ENCODE measurements at regions not wholly inside any gene's neighbourhood (a gene's known extent, or its start where the extent isn't known, plus 50 kb on each side); places are given as distances from the start of the nearest gene placed in this dataset.

- no peaks in the 10 kb centered on the region for H3K79me2 ChIP-seq (ENCODE audit: insufficient read depth, low read length)
- no peak for DNase-seq
- peaks cover 8% of the 10 kb centered on the region for H3K27me3 ChIP-seq (ENCODE audit: insufficient read depth, low read length, poor library complexity)
- H3K4me2 ChIP-seq (ENCODE audit: insufficient read depth, low read length) = no peak overlapping the region
- no peaks in the 10 kb centered on the region for H3K4me1 ChIP-seq (ENCODE audit: insufficient read depth, low read length)
- no peak overlapping the region for H2AFZ ChIP-seq (ENCODE audit: low read depth, low read length)
- no peaks in the 10 kb centered on the region for H4K20me1 ChIP-seq (ENCODE audit: insufficient read depth, low read length)
- TF ChIP-seq EZH2 (IDR thresholded peaks at IDR 0.05; ENCODE audit: borderline replicate concordance, low read depth, low read length, severe bottlenecking) (no peak), CTCF (IDR thresholded peaks at IDR 0.05; ENCODE audit: borderline replicate concordance, extremely low read depth, low read length, poor library complexity, severe bottlenecking) (no peak)
- no peak overlapping the region for H3K27ac ChIP-seq (ENCODE audit: low read length)
- ATAC-seq (ENCODE audit: insufficient read depth, low read depth) = no peak
- no peaks in the 10 kb centered on the region for H3K9me3 ChIP-seq (ENCODE audit: insufficient read depth, low read length, severe bottlenecking)
- H3K4me3 ChIP-seq (ENCODE audit: low read depth in 1 of 2, low read length in 2 of 2) = no peak overlapping the region
- H3K36me3 ChIP-seq (ENCODE audit: insufficient read depth, low read length) = no peaks in the 10 kb centered on the region
- H3K9ac ChIP-seq (ENCODE audit: low read depth, low read length) = no peak overlapping the region
Observed at GRCh38 chr2:136665736-136666135, 99.6 kb upstream of the THSD7B start.

DNA sequence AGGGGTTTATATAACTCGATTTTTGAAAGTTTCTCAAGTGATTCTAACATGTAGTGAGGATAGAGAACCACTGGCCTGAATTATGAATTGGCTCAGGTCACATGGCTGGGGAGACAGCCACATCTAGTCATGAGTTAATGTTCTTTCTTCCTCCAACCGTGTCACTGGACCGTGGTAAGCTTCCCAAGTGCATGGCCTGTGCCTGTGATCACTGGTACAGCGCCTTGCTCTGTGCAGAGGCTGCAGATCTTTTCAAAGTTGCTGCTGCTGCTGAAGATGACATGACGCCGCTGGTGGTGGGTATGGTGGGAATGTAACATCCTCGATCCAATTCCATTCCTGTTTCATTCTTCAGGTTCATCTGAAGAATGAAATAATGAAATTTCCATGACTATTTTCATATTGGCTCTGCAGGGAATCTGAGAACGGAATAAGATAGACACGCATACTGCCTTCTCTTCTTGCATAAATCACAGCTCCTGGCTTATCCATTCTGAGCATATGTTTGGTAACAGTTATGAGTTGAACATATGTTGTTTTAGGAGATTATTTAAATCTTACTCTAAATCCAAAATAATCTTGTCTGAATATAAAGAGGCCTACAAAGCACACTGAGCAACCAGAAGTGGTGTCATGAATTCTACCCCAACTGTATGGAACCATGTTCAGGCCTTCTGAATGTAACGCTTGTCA, 100.5 kb upstream of the THSD7B start:
- Histone ChIP-seq H3K4me3 (ENCODE audit: low read depth in 1 of 2, low read length in 2 of 2) (no peak overlapping the region), H3K9ac (ENCODE audit: low read depth, low read length) (no peak overlapping the region), H3K27me3 (ENCODE audit: insufficient read depth, low read length, poor library complexity) (peaks cover 9% of the 10 kb centered on the region), H2AFZ (ENCODE audit: low read depth, low read length) (no peak overlapping the region), H4K20me1 (ENCODE audit: insufficient read depth, low read length) (no peaks in the 10 kb centered on the region), H3K27ac (ENCODE audit: low read length) (no peak overlapping the region), H3K9me3 (ENCODE audit: insufficient read depth, low read length, severe bottlenecking) (no peaks in the 10 kb centered on the region), H3K4me2 (ENCODE audit: insufficient read depth, low read length) (no peak overlapping the region), H3K4me1 (ENCODE audit: insufficient read depth, low read length) (no peaks in the 10 kb centered on the region), H3K36me3 (ENCODE audit: insufficient read depth, low read length) (no peaks in the 10 kb centered on the region), H3K79me2 (ENCODE audit: insufficient read depth, low read length) (no peaks in the 10 kb centered on the region)
- ATAC-seq (ENCODE audit: insufficient read depth, low read depth) = no peak
- TF ChIP-seq CTCF (IDR thresholded peaks at IDR 0.05; ENCODE audit: borderline replicate concordance, extremely low read depth, low read length, poor library complexity, severe bottlenecking) = no peak
- TF ChIP-seq EZH2 (IDR thresholded peaks at IDR 0.05; ENCODE audit: borderline replicate concordance, low read depth, low read length, severe bottlenecking) = no peak
- DNase-seq = no peak

DNA sequence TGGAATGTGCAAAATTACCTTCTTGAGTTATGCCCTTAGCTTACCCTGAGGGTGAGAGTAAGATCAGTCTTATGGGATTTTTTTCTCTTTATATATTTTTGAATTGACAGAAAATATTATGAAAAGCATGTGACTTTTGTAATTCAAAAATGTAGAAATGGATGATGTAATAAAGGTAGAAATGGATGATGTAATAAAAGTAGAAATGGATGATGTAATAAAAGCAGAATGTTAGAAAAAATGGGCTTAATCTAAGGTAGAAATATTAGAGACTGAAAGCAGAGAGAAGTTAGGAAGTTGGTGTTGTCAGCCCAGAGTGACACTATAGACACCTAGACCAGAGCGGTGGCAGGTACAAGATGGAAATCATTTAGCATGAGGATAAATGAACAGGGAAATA, 107.1 kb upstream of the THSD7B start:
- no peak for TF ChIP-seq EZH2 (IDR thresholded peaks at IDR 0.05; ENCODE audit: borderline replicate concordance, low read depth, low read length, severe bottlenecking)
- TF ChIP-seq CTCF (IDR thresholded peaks at IDR 0.05; ENCODE audit: borderline replicate concordance, extremely low read depth, low read length, poor library complexity, severe bottlenecking) = no peak
- ATAC-seq (ENCODE audit: insufficient read depth, low read depth) (no peak), DNase-seq (no peak)

More for the DNA sequence above, 107.1 kb upstream of the THSD7B start:
- Histone ChIP-seq H3K9ac (ENCODE audit: low read depth, low read length) (no peak overlapping the region), H3K79me2 (ENCODE audit: insufficient read depth, low read length) (no peaks in the 10 kb centered on the region), H3K27me3 (ENCODE audit: insufficient read depth, low read length, poor library complexity) (peaks cover 9% of the 10 kb centered on the region), H4K20me1 (ENCODE audit: insufficient read depth, low read length) (no peaks in the 10 kb centered on the region), H3K4me1 (ENCODE audit: insufficient read depth, low read length) (no peaks in the 10 kb centered on the region), H2AFZ (ENCODE audit: low read depth, low read length) (no peak overlapping the region), H3K9me3 (ENCODE audit: insufficient read depth, low read length, severe bottlenecking) (no peaks in the 10 kb centered on the region), H3K27ac (ENCODE audit: low read length) (no peak overlapping the region), H3K4me2 (ENCODE audit: insufficient read depth, low read length) (no peak overlapping the region), H3K4me3 (ENCODE audit: low read depth in 1 of 2, low read length in 2 of 2) (no peak overlapping the region), H3K36me3 (ENCODE audit: insufficient read depth, low read length) (no peaks in the 10 kb centered on the region)

Data from DND-41 (cell line).